GM18517 (cell line): ENCODE measurements at regions not wholly inside any gene's neighbourhood (a gene's known extent, or its start where the extent isn't known, plus 50 kb on each side); places are given as distances from the start of the nearest gene placed in this dataset.
"Not testable (repeated sequence)": the region's sequence is repeated elsewhere in the genome, so short reads cannot be mapped to it uniquely, and the experiment has no call there.

ENCODE experiments used
- ATAC-seq: cut with Tn5 transposase; IDR thresholded peaks from one replicate; pipeline ENCODE4 v1.9.1; 2021; ENCODE audit warnings: mild to moderate bottlenecking, moderate library complexity; ENCODE audit not compliant: unreplicated experiment

DNA sequence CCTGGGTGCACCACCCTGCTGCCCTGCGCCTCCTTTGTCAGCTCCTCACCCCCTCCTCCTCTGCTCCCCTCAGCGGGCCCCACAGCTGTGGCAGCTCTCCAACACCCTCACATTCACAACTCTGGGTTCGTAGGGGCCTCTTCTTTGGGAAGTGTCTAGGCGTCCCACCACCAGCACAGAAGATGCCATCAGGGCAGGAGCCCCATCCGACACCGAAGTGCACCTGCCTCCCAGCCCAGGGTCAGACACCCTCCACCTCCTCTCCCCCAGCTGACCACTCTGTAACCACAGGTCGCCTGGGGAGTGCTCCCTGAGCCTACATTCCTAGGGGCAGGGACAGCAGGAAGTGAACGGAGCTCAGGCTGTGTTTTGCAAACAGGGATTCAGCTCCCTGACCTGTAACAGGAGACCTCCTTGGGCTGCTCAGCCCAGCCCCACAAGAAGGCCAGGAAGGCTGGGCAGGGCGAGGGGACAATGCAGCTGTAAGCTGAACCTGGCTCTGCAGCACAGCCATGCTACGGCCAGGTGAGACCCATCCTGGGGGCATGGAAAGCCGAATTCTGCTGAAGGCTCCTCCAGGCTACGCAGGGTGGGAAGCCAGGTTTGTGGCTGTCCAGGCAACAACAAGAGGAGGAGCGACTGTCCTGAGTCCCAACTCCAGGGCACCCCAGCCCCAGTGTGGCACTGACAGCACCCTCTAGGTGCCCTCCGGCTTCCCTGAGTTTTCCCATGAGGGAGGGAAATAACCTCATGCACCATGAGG is 269.0 kb downstream of the GOLGA6L6 start:
- ATAC-seq: no peak

DNA sequence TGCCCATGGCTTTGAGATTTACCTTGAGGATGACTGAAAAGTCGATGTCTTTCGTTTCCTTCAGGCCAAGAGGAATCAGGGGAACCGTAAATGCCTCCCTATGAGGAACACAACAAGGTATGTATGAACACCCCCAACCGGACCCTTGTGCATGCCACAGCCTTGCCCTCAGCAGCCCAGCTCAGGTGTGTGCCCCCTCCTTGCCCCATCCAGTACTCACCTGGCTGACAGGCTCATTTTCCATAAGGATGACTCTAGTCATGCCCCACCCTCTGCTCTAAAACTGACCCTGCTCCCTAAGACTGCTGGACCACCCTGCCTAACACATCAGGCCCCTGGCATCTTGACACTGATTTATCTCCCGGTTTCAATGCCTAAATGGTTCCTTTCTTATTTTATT is 270.0 kb downstream of the GOLGA6L6 start:
- no peak for ATAC-seq

DNA sequence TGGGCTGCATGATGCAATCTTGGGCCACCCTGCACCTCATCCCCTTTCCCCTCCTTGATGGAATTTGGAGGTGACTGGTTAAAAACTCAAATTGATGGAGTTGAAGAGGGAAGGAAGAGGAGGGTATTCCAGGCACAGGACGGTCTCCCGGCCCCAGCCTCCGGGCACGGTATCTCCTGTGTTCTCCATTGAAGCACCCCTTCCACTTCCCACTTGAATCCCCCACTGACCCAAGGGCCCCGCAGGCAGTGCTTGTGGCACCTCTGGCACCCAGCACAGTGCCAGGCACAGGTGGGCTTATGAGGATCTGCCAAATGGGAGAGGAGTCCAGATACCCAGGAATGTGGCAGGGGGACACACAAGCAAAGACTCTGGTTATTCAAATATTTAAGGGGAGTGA is 271.6 kb downstream of the GOLGA6L6 start:
- ATAC-seq: not testable (repeated sequence)

GRCh38 chr15:20267996-20268395 is 273.6 kb downstream of the GOLGA6L6 start:
- ATAC-seq: not testable (repeated sequence)

DNA sequence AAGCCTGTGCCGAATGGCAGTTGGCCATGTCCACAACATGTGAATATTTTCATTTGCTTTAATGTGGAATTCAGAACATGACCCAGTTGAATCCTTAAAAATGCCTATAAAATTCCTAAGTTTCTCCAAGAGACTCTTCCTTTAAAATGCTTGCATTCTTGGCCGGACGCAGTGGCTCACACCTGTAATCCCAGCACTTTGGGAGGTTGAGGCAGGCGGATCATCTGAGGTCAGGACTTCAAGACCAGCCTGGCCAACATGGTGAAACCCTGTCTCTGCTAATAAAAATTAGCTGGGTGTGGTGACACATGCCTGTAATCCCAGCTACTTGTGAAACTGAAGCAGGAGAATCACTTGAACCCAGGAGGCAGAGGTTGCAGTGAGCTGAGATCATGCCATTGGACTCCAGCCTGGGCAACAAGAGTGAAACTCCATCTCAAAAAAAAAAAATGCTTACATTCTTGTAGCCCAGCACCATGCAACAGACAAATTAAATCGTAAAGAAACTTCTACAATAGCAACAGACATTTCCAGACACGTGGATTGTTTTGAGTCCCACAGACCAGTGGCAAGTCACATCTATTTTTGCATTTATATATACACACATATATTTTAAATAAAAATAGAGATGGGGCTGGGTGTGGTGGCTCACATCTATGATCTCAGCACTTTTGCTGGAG is 274.4 kb downstream of the GOLGA6L6 start:
- not testable (repeated sequence) for ATAC-seq

DNA sequence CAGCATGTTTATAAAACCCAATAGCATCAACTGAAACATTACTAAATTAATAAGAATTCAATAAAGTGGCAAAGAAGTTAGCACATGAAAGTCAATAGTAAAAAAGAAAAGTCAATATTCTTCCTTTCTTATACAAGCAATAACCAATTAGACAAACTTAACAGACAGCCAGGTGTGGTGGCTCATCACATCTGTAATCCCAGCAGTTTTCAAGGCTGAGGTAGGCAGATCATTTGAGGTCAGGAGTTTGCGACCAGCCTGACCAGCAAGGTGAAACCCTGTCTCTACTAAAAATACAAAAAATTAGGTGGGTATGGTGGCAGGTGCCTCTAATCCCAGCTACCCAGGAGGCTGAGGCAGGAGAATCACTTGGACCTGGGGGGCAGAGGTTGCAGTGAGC is 275.9 kb downstream of the GOLGA6L6 start:
- ATAC-seq: not testable (repeated sequence)

DNA sequence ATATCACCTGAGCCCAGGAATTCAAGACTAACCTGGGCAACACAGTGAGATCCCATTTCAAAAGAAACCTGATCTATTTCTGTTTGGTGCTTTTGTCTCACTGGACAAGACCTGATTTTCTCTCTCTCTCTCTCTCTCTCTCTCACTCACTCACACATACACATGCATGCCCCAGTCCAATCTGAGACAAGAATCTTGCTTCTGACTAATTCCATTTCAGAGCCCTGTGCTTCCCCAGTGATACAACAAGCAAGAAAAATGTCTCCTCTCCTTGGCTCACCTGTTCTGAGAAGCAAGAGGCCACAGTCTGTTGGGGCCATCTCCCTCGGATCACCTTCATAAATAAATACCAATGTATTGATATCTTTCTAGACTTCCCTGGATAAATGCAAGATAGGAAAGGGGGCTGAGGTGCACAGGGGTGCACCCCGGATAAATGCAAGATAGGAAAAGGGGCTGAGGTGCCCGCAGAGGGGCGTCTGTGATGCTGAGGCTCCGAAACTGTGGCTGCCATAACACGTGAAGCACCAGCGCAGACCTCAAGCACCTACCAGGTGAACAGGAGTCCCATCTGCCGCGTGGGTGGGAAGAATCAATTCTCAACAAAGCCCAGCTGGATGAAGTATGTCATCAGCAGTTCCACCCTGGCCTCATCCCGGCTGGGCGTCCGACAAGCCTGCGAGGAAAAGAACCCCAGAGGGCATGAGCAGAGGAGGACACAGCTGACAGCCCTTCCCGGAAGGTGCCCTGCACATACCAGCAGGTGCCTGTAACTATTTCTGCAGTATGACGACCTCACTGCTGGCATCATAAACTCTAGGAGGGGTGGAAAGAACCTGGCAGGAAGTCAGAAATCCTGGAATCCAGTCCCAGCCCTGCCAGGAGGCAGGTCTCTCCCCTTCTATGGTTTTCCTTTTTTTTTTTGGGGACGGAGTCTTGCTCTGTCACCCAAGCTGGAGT is 280.0 kb downstream of the GOLGA6L6 start:
- ATAC-seq: not testable (repeated sequence)

DNA sequence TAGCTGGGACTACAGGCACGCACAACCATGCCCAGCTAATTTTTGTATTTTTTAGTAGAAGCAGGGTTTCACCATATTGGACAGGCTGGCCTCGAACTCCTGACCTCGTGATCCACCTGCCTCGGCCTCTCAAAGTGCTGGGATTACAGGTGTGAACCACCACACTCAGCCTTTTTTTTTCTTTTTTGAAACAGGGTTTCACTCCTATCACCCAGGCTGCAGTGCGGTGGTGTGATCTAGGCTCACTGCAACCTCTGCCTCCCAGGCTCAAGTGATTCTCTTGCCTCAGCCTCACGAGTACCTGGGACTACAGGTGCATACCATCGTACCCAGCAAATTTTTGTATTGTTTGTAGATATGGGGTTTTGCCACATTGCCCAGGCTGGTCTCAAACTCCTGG is 280.9 kb downstream of the GOLGA6L6 start:
- ATAC-seq: not testable (repeated sequence)

- ATAC-seq: not testable (repeated sequence)
Measured at GRCh38 chr15:20259559-20260190, 281.9 kb downstream of the GOLGA6L6 start.

- ATAC-seq: not testable (repeated sequence)
Measured at GRCh38 chr15:20256394-20256793, 285.2 kb downstream of the GOLGA6L6 start.

DNA sequence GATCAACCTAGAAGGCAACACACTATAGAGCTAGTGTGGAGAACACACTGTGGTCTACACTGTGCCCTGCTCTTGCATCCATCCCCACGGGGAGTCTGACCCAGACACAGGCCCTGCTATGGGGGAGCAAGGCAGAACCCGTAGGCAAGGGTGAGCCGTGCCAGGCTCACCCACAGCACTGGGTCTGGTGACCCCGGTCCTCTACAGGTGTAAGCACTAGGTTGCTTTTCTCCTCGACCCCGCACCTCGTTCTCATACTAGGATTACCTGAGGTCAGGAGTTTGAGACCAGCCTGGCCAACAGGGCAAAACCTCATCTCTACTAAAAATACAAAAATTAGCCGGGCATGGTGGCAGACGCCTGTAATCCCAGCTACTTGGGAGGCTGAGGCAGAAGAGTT is 286.0 kb downstream of the GOLGA6L6 start:
- ATAC-seq: not testable (repeated sequence)

- not testable (repeated sequence) for ATAC-seq
Measured at GRCh38 chr15:20253047-20253615, 288.5 kb downstream of the GOLGA6L6 start.

- ATAC-seq: not testable (repeated sequence)
Measured at GRCh38 chr15:20252040-20252439, 289.6 kb downstream of the GOLGA6L6 start.

DNA sequence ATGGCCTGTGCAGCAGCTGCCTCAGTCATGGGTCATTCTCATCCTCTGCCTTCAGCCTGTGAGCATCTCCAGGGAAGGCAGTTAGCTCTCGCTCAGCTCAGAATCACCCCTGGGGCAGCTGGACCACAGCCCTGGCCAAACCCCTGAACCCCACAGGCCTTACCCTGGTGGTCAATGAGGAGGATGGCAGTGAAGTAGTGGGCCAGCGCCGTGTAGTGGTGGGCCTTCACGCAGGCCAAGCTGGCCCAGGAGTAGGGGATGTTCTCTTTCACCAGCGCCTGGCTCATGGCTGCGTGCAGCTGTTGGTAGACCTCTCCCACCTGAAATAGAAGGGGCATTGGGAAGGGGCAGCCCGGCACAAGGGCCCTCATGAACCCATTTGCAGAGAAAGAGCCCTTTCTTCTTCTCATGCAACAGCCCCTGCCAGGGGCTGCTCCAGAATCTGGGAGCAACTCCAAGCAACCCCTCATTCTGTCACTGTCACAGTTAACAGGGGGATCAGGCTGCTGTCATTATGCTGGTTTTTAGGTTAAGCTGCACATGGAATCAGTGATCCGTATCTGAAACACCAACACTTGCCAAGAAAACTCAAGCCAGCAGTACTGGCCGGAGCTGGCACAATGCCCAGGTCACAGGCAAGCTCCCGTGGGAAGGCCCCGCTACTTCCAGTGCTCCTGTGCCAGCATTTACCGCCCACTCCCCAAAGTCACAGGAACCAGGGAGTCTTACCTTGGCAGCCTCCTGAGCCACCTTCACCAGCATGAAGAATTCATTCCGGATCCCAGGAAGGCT is 290.2 kb downstream of the GOLGA6L6 start:
- ATAC-seq: not testable (repeated sequence)

DNA sequence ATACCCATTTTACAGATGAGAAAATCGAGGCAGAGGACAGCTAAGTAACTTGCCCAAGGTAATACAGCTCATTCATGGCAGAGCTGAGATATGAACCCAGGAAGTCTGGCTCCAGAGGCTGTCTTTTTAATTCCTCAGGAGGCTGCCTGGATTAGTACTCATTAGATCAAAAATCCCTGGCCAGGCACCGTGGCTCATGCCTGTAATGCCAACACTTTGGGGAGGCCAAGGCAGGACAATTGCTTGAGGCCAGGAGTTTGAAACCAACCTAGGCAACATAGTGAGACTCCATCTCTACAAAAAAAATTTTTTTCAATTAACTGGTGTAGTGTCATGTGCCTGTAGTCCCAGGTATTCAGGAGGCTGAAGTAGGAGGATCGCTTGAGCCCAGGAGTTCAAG is 291.4 kb downstream of the GOLGA6L6 start:
- not testable (repeated sequence) for ATAC-seq

DNA sequence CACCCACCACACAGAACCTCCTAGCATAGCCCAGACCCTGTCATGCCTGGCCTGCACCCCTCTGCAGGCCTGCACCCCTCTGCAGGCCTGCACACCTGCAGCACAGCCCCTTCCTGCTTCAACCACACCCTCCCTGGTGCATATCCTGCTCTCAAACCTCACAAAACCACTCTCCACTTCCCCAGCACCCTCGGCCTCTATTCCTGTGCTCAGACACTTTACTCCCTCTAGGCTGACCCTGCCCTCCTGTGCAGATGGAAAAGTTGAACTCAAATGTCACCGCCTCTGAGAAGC is 292.0 kb downstream of the GOLGA6L6 start:
- ATAC-seq: not testable (repeated sequence)

DNA sequence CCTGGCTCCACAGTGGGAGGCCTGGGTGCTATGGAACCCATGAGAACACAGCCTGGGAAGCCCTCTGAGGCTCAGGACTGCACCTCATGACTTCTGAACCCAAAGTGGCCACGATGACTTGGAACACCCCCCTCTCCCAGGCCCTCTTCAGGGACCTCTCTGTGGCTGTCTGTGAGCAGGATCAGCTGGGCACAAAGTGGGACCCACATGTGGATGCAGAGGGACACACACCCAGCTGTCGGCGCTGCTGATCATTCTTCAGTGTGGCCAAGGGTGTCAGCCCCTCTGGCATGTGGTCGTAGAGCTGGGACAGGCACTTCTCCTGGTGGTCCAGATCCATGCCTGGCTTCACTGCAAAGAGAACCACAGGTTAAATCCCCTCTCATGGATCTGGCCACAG is 293.2 kb downstream of the GOLGA6L6 start:
- not testable (repeated sequence) for ATAC-seq

- not testable (repeated sequence) for ATAC-seq
Measured at GRCh38 chr15:20247137-20247536, 294.5 kb downstream of the GOLGA6L6 start.

DNA sequence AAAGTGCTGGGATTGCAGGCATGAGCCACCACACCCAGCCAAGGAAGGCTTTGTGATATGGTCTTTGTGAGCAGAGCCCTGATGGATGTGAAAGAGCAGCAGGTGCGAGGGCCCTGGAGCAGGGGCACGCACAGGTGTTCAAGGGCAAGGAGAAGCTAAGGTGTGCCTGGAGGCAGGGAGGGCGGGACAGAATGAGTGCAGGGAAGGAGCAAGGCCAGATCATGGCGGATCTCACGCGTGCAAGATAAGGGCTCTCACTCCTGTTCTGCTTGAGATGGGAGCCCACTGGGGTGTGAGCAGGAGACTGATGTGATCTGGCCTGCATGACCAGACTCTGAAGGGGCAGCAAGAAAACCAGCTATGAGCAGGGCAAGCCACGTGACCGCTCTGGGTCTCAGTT is 295.0 kb downstream of the GOLGA6L6 start:
- ATAC-seq: not testable (repeated sequence)

- ATAC-seq: not testable (repeated sequence)
Measured at GRCh38 chr15:20245856-20246255, 295.7 kb downstream of the GOLGA6L6 start.
